PC-9 (cell line): ENCODE measurements at regions not wholly inside any gene's neighbourhood (a gene's known extent, or its start where the extent isn't known, plus 50 kb on each side); places are given as distances from the start of the nearest gene placed in this dataset.

Source experiments
- BruUV-seq: library from RNA; stranded (reverse); fragments of 400-500 nt; replicated peaks from 2 replicates; lab custom pipeline; 2021; lab: Mats Ljungman, UMichigan
- CTCF ChIA-PET: fragments of 300-600 bp; sonication (Branson Sonifier 250); formaldehyde crosslinking; loops from one replicate; lab custom pipeline; 2022; ENCODE audit warnings: antibody characterized with exemption; lab: Charles Lee
- POLR2A ChIA-PET: fragments of 300-600 bp; sonication (Branson Sonifier 250); formaldehyde crosslinking; loops from one replicate; lab custom pipeline; 2022; ENCODE audit warnings: antibody characterized with exemption; ENCODE audit not compliant: unreplicated experiment; lab: Charles Lee
- DNase-seq, 2 experiments: peaks; one replicate each; pipeline versions ENCODE4 v3.0.0 to v3.0.0-alpha.2; 2015 to 2022; ENCODE audit warnings: mixed read lengths in 1 of 2
- H2AFZ ChIP-seq: fragments of 200-600 bp; sonication (generic); 2 replicates; pipeline ENCODE4 v1.8.1; 2017; ENCODE audit warnings: antibody characterized with exemption
- H3F3A ChIP-seq: fragments of 200-600 bp; sonication (generic); 2 replicates; pipeline ENCODE4 v1.8.1; 2017; ENCODE audit warnings: antibody characterized with exemption, mild to moderate bottlenecking, low read depth; ENCODE audit not compliant: insufficient read depth
- H3K27ac ChIP-seq: fragments of 200-600 bp; sonication (generic); 2 replicates; pipeline ENCODE4 v1.6.1; 2016; ENCODE audit warnings: mixed run types
- H3K27me3 ChIP-seq: fragments of 200-600 bp; sonication (generic); 2 replicates; pipeline ENCODE4 v1.6.1; 2016; ENCODE audit warnings: low read depth, mixed run types; ENCODE audit not compliant: insufficient read depth
- H3K36me3 ChIP-seq: fragments of 200-600 bp; sonication (generic); 2 replicates; pipeline ENCODE4 v1.6.1; 2016; ENCODE audit warnings: low read depth, mixed run types
- H3K4me1 ChIP-seq: fragments of 200-600 bp; sonication (generic); replicated peaks from 2 replicates; pipeline ENCODE4 v1.6.1; 2016; ENCODE audit warnings: mixed run types; ENCODE audit not compliant: insufficient read depth
- H3K4me2 ChIP-seq: fragments of 200-600 bp; sonication (generic); 2 replicates; pipeline ENCODE4 v1.6.1; 2017; ENCODE audit warnings: mixed run types
- H3K4me3 ChIP-seq: fragments of 200-600 bp; sonication (generic); 2 replicates; pipeline ENCODE4 v1.6.1; 2016; ENCODE audit warnings: mixed run types
- H3K79me2 ChIP-seq: fragments of 200-600 bp; sonication (generic); 2 replicates; pipeline ENCODE4 v1.6.1; 2017; ENCODE audit warnings: low read depth, mixed run types
- H3K9me2 ChIP-seq: fragments of 200-600 bp; sonication (generic); 2 replicates; pipeline ENCODE4 v1.8.1; 2017; ENCODE audit warnings: mild to moderate bottlenecking; ENCODE audit not compliant: insufficient read depth
- H3K9me3 ChIP-seq: fragments of 200-600 bp; sonication (generic); 2 replicates; pipeline ENCODE4 v1.8.1; 2016; ENCODE audit warnings: low read depth; ENCODE audit not compliant: insufficient read depth
- H4K20me1 ChIP-seq: fragments of 200-600 bp; sonication (generic); 2 replicates; pipeline ENCODE4 v1.8.1; 2017; ENCODE audit not compliant: insufficient read depth
- CTCF ChIP-seq: fragments of 200-600 bp; sonication (generic); conservative IDR thresholded peaks from 2 replicates; pipeline ENCODE4 v1.6.1; 2017; ENCODE audit warnings: mixed run types, antibody characterized with exemption, mild to moderate bottlenecking, moderate library complexity
- EZH2 ChIP-seq: fragments of 200-600 bp; sonication (generic); IDR thresholded peaks from 2 replicates; pipeline ENCODE4 v1.8.0; 2017; ENCODE audit warnings: antibody characterized with exemption, low read depth
- intact Hi-C: fragments of 100-400 bp; cut with micrococcal nuclease; formaldehyde crosslinking; loops from one replicate; pipeline ENCODE4 v1.10.0; 2022; ENCODE audit not compliant: unreplicated experiment

- intact Hi-C loops, result no loop called here
- H2AFZ ChIP-seq, result no peak overlapping the region
- no peak overlapping the region for H3K4me3 ChIP-seq
- no peaks in the 10 kb centered on the region for H3K4me1 ChIP-seq
- H3K79me2 ChIP-seq, result no peaks in the 10 kb centered on the region
- H3K36me3 ChIP-seq, result no peaks in the 10 kb centered on the region
- no peaks in the 10 kb centered on the region for H4K20me1 ChIP-seq
- TF ChIP-seq CTCF, result no peak
- no peak for TF ChIP-seq EZH2
- peaks cover 77% of the 10 kb centered on the region for H3K27me3 ChIP-seq
- H3K9me2 ChIP-seq, result no peaks in the 10 kb centered on the region
- H3K9me3 ChIP-seq, result no peaks in the 10 kb centered on the region
- H3F3A ChIP-seq, result no peaks in the 10 kb centered on the region
- POLR2A ChIA-PET, result no interaction called here
- DNase-seq, result no peak
- no peak overlapping the region for H3K27ac ChIP-seq
- CTCF ChIA-PET, result no interaction called here
- H3K4me2 ChIP-seq, result no peak overlapping the region
- BruUV-seq, result no TSS peak
Measured at GRCh38 chr7:156275292-156275691, 365.3 kb upstream of the RNF32 start.

GRCh38 chr7:156274557-156274956, 366.0 kb upstream of the RNF32 start:
- no peaks in the 10 kb centered on the region for H3K79me2 ChIP-seq
- H2AFZ ChIP-seq, result no peak overlapping the region
- no peaks in the 10 kb centered on the region for H3K9me2 ChIP-seq
- no peak for DNase-seq
- no peak overlapping the region for H3K4me3 ChIP-seq
- CTCF ChIA-PET, result no interaction called here
- TF ChIP-seq EZH2, result no peak
- POLR2A ChIA-PET, result no interaction called here
- intact Hi-C loops, result no loop called here
- no peaks in the 10 kb centered on the region for H4K20me1 ChIP-seq
- H3K27ac ChIP-seq, result no peak overlapping the region
- no peaks in the 10 kb centered on the region for H3K4me1 ChIP-seq
- H3K27me3 ChIP-seq, result peaks cover 82% of the 10 kb centered on the region
- H3K36me3 ChIP-seq, result no peaks in the 10 kb centered on the region
- H3K4me2 ChIP-seq, result no peak overlapping the region
- BruUV-seq, result no TSS peak
- no peaks in the 10 kb centered on the region for H3F3A ChIP-seq
- no peaks in the 10 kb centered on the region for H3K9me3 ChIP-seq

- H3F3A ChIP-seq, result no peaks in the 10 kb centered on the region
- BruUV-seq, result no TSS peak
- H2AFZ ChIP-seq, result no peak overlapping the region
- no peak overlapping the region for H3K4me2 ChIP-seq
- DNase-seq, result no peak
- H3K9me2 ChIP-seq, result no peaks in the 10 kb centered on the region
- peaks cover 93% of the 10 kb centered on the region for H3K27me3 ChIP-seq
- no peaks in the 10 kb centered on the region for H3K4me1 ChIP-seq
- no peaks in the 10 kb centered on the region for H3K9me3 ChIP-seq
- H3K27ac ChIP-seq, result no peak overlapping the region
- H4K20me1 ChIP-seq, result no peaks in the 10 kb centered on the region
- ChIA-PET POLR2A (interaction anchor here (0.6 kb wide), 1 partner anchor 493 kb away, joined by 3 read pairs; no protein-coding TSS in a partner anchor), CTCF (no interaction called here)
- intact Hi-C loops, result no loop called here
- TF ChIP-seq CTCF (no peak), EZH2 (no peak)
- no peaks in the 10 kb centered on the region for H3K36me3 ChIP-seq
- no peak overlapping the region for H3K4me3 ChIP-seq
- H3K79me2 ChIP-seq, result no peaks in the 10 kb centered on the region
Measured at GRCh38 chr7:156261581-156261980, 379.0 kb upstream of the RNF32 start.

GRCh38 chr7:156257904-156258303, 382.7 kb upstream of the RNF32 start:
- Histone ChIP-seq H3K4me3 (no peak overlapping the region), H3K79me2 (no peaks in the 10 kb centered on the region), H3K4me1 (no peaks in the 10 kb centered on the region), H3K27ac (no peak overlapping the region), H4K20me1 (no peaks in the 10 kb centered on the region), H2AFZ (no peak overlapping the region), H3F3A (no peaks in the 10 kb centered on the region), H3K36me3 (no peaks in the 10 kb centered on the region), H3K9me2 (no peaks in the 10 kb centered on the region), H3K9me3 (no peaks in the 10 kb centered on the region), H3K4me2 (no peak overlapping the region), H3K27me3 (peaks cover 97% of the 10 kb centered on the region)
- TF ChIP-seq EZH2, result no peak
- no peak for TF ChIP-seq CTCF
- DNase-seq, result no peak
- CTCF ChIA-PET, result no interaction called here
- POLR2A ChIA-PET, result no interaction called here
- no TSS peak for BruUV-seq
- intact Hi-C loops, result no loop called here
